ENCODE measurements at regions not wholly inside any gene's neighbourhood (a gene's known extent, or its start where the extent isn't known, plus 50 kb on each side); places are given as distances from the start of the nearest gene placed in this dataset.
"Not testable (repeated sequence)": the region's sequence is repeated elsewhere in the genome, so short reads cannot be mapped to it uniquely, and the experiment has no call there.

GRCh38 chr6:150510576-150510975 is 89.1 kb upstream of the PLEKHG1 start:
- Mint-ChIP-seq H3K9me3 (no peaks in the 10 kb centered on the region), H3K27ac (no peak overlapping the region), H3K4me3 (no peak overlapping the region), H3K4me1 (no peaks in the 10 kb centered on the region), H3K27me3 (peaks cover 9% of the 10 kb centered on the region), H3K36me3 (no peaks in the 10 kb centered on the region)
- DNase-seq (no peak), ATAC-seq (ENCODE audit: low read depth) (no peak)
- POLR2A ChIA-PET, result no interaction called here

DNA sequence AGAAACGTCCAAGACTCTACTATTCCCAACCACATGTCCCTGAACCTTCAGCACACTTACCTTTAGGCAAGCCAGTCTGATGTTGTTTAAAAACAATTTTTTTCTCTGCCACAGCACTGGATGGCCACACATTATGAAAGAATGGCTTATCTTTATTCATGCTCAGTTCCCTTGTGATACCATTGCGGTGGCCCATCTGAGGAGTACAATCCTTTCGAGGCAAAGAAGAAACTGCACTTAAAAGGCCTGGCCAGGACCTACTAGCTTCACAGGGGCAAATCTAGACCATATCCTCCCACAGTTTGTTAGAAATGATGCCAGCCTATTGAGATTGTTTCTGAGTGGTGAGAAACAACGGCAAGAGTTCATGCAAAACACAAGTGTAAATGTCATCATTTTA is 88.4 kb upstream of the PLEKHG1 start:
- Mint-ChIP-seq H3K4me1 (no peaks in the 10 kb centered on the region), H3K27ac (no peak overlapping the region), H3K27me3 (peaks cover 9% of the 10 kb centered on the region), H3K4me3 (no peak overlapping the region), H3K9me3 (no peaks in the 10 kb centered on the region), H3K36me3 (no peaks in the 10 kb centered on the region)
- ATAC-seq (ENCODE audit: low read depth) (no peak), DNase-seq (no peak)
- POLR2A ChIA-PET, result no interaction called here

- Mint-ChIP-seq H3K4me3 (no peak overlapping the region), H3K27me3 (peaks cover 12% of the 10 kb centered on the region), H3K9me3 (no peaks in the 10 kb centered on the region), H3K27ac (no peak overlapping the region), H3K36me3 (no peaks in the 10 kb centered on the region), H3K4me1 (no peaks in the 10 kb centered on the region)
- no peak for DNase-seq
- ATAC-seq (ENCODE audit: low read depth), result no peak
- POLR2A ChIA-PET, result no interaction called here
Measured at GRCh38 chr6:150514806-150515380, 84.8 kb upstream of the PLEKHG1 start.

DNA sequence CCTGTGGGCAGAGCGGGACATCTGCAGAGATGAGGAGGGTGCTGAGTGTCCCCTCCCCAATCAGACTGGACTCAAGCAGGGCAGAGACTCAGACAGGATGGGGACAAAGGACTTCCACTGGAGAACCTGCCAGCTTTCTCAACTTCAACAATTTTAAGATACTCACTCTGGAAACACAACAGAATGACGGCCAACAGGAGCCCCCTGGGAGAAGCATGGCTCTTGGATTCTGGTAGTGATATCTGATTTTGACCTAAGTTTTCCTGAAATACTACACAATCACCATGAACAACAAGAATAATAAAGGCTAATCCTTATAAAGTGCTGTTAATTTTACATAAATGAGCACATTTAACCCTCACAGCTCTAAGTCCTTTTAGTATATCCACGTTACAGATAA is 83.5 kb upstream of the PLEKHG1 start:
- H3K4me3 Mint-ChIP-seq, result no peak overlapping the region
- H3K9me3 Mint-ChIP-seq, result no peaks in the 10 kb centered on the region
- H3K27ac Mint-ChIP-seq, result no peak overlapping the region
- peaks cover 17% of the 10 kb centered on the region for H3K27me3 Mint-ChIP-seq
- ATAC-seq (ENCODE audit: low read depth), result no peak
- POLR2A ChIA-PET, result no interaction called here
- no peaks in the 10 kb centered on the region for H3K36me3 Mint-ChIP-seq
- DNase-seq, result no peak
- peaks cover 2% of the 10 kb centered on the region for H3K4me1 Mint-ChIP-seq

- POLR2A ChIA-PET, result no interaction called here
- peaks cover 2% of the 10 kb centered on the region for H3K4me1 Mint-ChIP-seq
- ATAC-seq (ENCODE audit: low read depth) (no peak), DNase-seq (no peak)
- H3K27me3 Mint-ChIP-seq, result peaks cover 19% of the 10 kb centered on the region
- H3K27ac Mint-ChIP-seq, result no peak overlapping the region
- no peaks in the 10 kb centered on the region for H3K9me3 Mint-ChIP-seq
- no peak overlapping the region for H3K4me3 Mint-ChIP-seq
- no peaks in the 10 kb centered on the region for H3K36me3 Mint-ChIP-seq
Measured at GRCh38 chr6:150517175-150517574, 82.5 kb upstream of the PLEKHG1 start.

DNA sequence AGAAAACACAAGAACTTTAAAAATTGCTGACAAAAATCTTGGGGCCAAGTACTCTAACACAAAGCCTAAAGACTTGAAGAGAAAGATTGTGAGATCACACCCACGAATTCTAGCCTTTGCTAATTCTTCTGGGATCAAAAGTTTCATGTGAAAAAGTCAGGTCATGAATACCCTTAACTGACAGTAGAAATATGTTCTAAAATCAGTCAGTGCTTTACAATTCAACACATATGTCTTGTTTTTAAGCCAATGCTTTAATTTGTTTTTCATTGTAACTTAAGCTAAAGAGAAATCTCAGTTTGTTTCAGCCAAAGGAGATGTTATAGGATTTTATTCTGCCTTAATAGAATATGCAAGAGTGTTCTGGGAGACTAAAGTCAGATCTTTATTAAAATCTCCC is 78.2 kb upstream of the PLEKHG1 start:
- Mint-ChIP-seq H3K27ac (no peak overlapping the region), H3K9me3 (no peaks in the 10 kb centered on the region), H3K27me3 (peaks cover 22% of the 10 kb centered on the region), H3K4me1 (peaks cover 2% of the 10 kb centered on the region), H3K36me3 (no peaks in the 10 kb centered on the region), H3K4me3 (no peak overlapping the region)
- POLR2A ChIA-PET, result no interaction called here
- DNase-seq, result no peak
- ATAC-seq (ENCODE audit: low read depth), result no peak

DNA sequence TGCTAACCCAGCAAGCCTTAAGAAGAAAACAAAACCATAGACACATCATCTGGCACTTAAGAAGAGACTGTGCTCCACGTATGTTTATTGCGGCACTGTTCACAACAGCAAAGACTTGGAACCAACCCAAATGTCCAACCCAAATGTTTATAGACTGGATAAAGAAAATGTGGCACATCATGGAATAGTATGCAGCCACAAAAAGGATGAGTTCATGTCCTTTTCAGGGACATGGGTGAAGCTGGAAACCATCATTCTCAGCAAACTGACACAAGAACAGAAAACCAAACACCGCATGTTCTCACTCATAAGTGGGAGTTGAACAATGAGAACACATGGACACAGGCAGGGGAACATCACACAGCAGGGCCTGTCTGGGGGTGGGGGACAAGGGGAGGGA is 76.5 kb upstream of the PLEKHG1 start:
- peaks cover 22% of the 10 kb centered on the region for H3K27me3 Mint-ChIP-seq
- H3K4me1 Mint-ChIP-seq; H3K9me3 Mint-ChIP-seq; POLR2A ChIA-PET; H3K36me3 Mint-ChIP-seq; H3K27ac Mint-ChIP-seq; ATAC-seq (ENCODE audit: low read depth); DNase-seq; H3K4me3 Mint-ChIP-seq: not testable (repeated sequence)

- peaks cover 25% of the 10 kb centered on the region for H3K27me3 Mint-ChIP-seq
Measured at GRCh38 chr6:150525300-150525699, 74.4 kb upstream of the PLEKHG1 start.

DNA sequence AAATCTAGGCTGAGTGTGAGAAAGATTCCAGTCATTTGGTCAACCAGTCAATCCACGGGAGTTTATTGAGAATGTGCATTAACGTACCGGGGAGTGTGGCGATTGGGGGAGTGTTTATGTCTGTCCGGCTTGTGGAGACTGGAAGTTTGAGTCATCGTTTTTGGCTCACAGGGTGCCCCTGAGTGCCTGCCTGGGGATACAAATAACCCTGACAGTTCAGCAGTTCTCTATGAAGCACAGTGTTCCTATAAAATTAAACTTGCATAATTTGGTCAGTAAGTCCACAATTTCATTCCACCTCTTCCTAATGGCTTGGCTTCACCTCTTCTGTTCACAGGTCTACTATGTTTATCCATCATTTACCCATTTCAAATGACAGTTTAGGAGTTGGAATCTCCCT is 72.6 kb upstream of the PLEKHG1 start:
- Mint-ChIP-seq H3K36me3 (no peaks in the 10 kb centered on the region), H3K27me3 (peaks cover 17% of the 10 kb centered on the region), H3K4me3 (no peak overlapping the region), H3K9me3 (no peaks in the 10 kb centered on the region), H3K4me1 (no peaks in the 10 kb centered on the region), H3K27ac (no peak overlapping the region)
- POLR2A ChIA-PET, result no interaction called here
- ATAC-seq (ENCODE audit: low read depth) (no peak), DNase-seq (no peak)

More at GRCh38 chr6:150525300-150525699, 74.4 kb upstream of the PLEKHG1 start:
- Mint-ChIP-seq H3K9me3 (no peaks in the 10 kb centered on the region), H3K27ac (no peak overlapping the region), H3K4me3 (no peak overlapping the region), H3K4me1 (peaks cover 2% of the 10 kb centered on the region), H3K36me3 (no peaks in the 10 kb centered on the region)
- DNase-seq (no peak), ATAC-seq (ENCODE audit: low read depth) (no peak)
- POLR2A ChIA-PET, result no interaction called here

- Mint-ChIP-seq H3K9me3 (no peaks in the 10 kb centered on the region), H3K4me1 (no peaks in the 10 kb centered on the region), H3K27me3 (peaks cover 16% of the 10 kb centered on the region), H3K4me3 (no peak overlapping the region), H3K36me3 (no peaks in the 10 kb centered on the region), H3K27ac (no peak overlapping the region)
- ATAC-seq (ENCODE audit: low read depth), result no peak
- POLR2A ChIA-PET, result no interaction called here
- no peak for DNase-seq
Measured at GRCh38 chr6:150528648-150529285, 70.9 kb upstream of the PLEKHG1 start.

GRCh38 chr6:150529646-150530045 is 70.0 kb upstream of the PLEKHG1 start:
- no peaks in the 10 kb centered on the region for H3K36me3 Mint-ChIP-seq
- POLR2A ChIA-PET, result no interaction called here

DNA sequence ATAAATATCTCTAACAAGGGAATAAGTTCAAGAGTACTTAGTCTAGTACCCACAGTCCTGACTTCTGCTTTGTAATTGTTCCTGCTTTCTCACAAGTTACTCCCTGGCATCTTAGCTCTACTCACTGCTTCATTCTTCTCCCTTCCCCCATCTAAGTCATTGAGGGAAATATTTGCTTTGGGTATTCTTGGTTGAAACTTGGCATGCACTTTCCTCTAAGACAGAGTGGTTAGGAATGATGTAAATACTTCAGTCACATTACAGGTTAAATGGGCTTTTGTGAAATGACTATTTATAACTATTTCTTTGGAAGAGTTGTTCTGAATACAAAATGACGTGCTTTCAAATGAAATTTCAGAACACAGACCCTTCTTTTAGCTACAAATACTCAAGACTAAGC is 67.7 kb upstream of the PLEKHG1 start:
- no peak for ATAC-seq (ENCODE audit: low read depth)
- DNase-seq, result no peak
- Mint-ChIP-seq H3K9me3 (no peaks in the 10 kb centered on the region), H3K4me3 (no peak overlapping the region), H3K27me3 (peaks cover 11% of the 10 kb centered on the region), H3K4me1 (no peaks in the 10 kb centered on the region), H3K27ac (no peak overlapping the region), H3K36me3 (no peaks in the 10 kb centered on the region)
- POLR2A ChIA-PET, result no interaction called here

More at GRCh38 chr6:150529646-150530045, 70.0 kb upstream of the PLEKHG1 start:
- Mint-ChIP-seq H3K27ac (no peak overlapping the region), H3K4me3 (no peak overlapping the region), H3K9me3 (no peaks in the 10 kb centered on the region), H3K27me3 (peaks cover 14% of the 10 kb centered on the region), H3K4me1 (no peaks in the 10 kb centered on the region)
- ATAC-seq (ENCODE audit: low read depth) (no peak), DNase-seq (no peak)

DNA sequence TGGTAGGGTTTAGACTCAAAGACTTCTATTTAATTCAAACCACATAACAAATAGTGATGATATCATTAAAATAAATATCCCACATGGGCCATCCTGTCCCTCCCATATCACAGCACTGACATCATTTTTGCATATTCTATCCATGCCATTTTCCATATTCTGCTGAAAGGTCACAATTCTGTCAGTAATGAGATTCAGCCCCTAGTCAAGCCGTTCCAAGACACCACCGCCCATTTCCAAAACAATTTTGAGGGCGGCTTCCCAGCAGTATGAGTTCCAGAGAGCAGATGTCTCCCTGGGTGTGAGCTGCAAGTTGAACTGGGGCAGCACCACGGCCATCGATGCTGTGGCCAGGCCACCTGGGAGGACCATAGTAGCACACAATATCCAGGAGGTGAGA is 65.1 kb upstream of the PLEKHG1 start:
- H3K9me3 Mint-ChIP-seq, result no peaks in the 10 kb centered on the region
- POLR2A ChIA-PET, result no interaction called here

DNA sequence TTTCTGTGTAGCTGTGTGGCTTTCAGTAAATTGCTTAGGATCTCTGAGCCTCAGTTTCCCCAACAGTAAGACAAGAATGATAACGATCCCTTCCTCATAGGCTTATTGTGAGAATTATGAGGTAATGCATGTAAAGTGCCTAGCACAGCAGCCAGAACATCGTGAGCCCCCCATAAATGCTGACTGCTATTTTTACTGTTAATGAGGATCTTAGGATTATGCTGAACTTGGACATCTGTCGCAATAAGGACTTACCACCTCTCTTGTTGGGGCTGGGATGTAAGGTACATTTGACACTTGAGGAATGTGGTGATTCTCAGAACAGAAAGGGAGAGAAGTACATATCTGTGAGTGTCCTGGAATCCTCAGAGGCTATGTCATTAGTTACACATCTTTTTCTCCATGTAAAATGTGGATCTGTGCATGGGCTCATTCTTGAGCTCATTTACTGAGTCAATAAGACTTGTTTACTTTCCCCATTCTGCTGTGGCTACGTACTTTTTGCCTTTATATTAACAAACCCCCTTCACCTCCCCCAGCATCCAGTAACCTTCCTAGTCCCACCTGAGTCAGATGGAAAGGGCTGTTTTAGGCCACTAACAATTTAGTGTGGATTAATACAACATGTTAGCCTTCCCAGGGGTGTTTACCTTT is 64.4 kb upstream of the PLEKHG1 start:
- Mint-ChIP-seq H3K9me3 (no peaks in the 10 kb centered on the region), H3K27ac (no peak overlapping the region), H3K4me1 (peaks cover 2% of the 10 kb centered on the region), H3K27me3 (peaks cover 14% of the 10 kb centered on the region), H3K36me3 (no peaks in the 10 kb centered on the region), H3K4me3 (no peak overlapping the region)
- POLR2A ChIA-PET, result no interaction called here
- ATAC-seq (ENCODE audit: low read depth), result no peak
- DNase-seq, result no peak

More for the DNA sequence above, 65.1 kb upstream of the PLEKHG1 start:
- Mint-ChIP-seq H3K4me3 (no peak overlapping the region), H3K4me1 (no peaks in the 10 kb centered on the region), H3K27ac (no peak overlapping the region), H3K36me3 (no peaks in the 10 kb centered on the region), H3K27me3 (peaks cover 14% of the 10 kb centered on the region)
- no peak for ATAC-seq (ENCODE audit: low read depth)
- DNase-seq, result no peak

Data from activated naive CD8-positive, alpha-beta T cell treated with anti-CD3 and anti-CD28 coated beads, Interleukin-2, amount 10 ng/mL, durations not matched to agents 7 days and 5 days (primary cell).